Mammary epithelial cell (primary cell): ENCODE measurements at regions not wholly inside any gene's neighbourhood (a gene's known extent, or its start where the extent isn't known, plus 50 kb on each side); places are given as distances from the start of the nearest gene placed in this dataset.

Experiments used
- EZH2 ChIP-seq: IDR thresholded peaks from 2 replicates; pipeline ENCODE4 v1.6.1; 2012; ENCODE audit warnings: low read length, inconsistent platforms, borderline replicate concordance
- TF ChIP-seq, protein P1 (sequence below), 2 donors: IDR thresholded peaks in 1 of 2; conservative IDR thresholded peaks in 1 of 2; 2 replicates each; pipeline ENCODE4 v1.5.1; 2011 to 2012; ENCODE audit warnings: inconsistent platforms in 2 of 2, low read length in 2 of 2, mild to moderate bottlenecking in 2 of 2, control low read depth in 1 of 2, low read depth in 1 of 2; ENCODE audit not compliant: insufficient read depth in 1 of 2; ENCODE audit errors: extremely low read depth in 1 of 2

GRCh38 chr3:82179291-82179690, 417.8 kb upstream of the GBE1 start:
- TF ChIP-seq, protein P1, sequence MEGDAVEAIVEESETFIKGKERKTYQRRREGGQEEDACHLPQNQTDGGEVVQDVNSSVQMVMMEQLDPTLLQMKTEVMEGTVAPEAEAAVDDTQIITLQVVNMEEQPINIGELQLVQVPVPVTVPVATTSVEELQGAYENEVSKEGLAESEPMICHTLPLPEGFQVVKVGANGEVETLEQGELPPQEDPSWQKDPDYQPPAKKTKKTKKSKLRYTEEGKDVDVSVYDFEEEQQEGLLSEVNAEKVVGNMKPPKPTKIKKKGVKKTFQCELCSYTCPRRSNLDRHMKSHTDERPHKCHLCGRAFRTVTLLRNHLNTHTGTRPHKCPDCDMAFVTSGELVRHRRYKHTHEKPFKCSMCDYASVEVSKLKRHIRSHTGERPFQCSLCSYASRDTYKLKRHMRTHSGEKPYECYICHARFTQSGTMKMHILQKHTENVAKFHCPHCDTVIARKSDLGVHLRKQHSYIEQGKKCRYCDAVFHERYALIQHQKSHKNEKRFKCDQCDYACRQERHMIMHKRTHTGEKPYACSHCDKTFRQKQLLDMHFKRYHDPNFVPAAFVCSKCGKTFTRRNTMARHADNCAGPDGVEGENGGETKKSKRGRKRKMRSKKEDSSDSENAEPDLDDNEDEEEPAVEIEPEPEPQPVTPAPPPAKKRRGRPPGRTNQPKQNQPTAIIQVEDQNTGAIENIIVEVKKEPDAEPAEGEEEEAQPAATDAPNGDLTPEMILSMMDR (conservative IDR thresholded peaks at IDR 0.05 in 1 of 2, IDR thresholded peaks at IDR 0.05 in 1 of 2; ENCODE audit: extremely low read depth in 1 of 2, insufficient read depth in 1 of 2, low read depth in 1 of 2, low read length in 2 of 2) = no peak
- no peak for TF ChIP-seq EZH2
